HT-29 (cell line): ENCODE measurements at regions not wholly inside any gene's neighbourhood (a gene's known extent, or its start where the extent isn't known, plus 50 kb on each side); places are given as distances from the start of the nearest gene placed in this dataset.
"Not testable (repeated sequence)": the region's sequence is repeated elsewhere in the genome, so short reads cannot be mapped to it uniquely, and the experiment has no call there.

ENCODE experiments used
- DNase-seq: peaks from one replicate; pipeline ENCODE4 v3.0.0-alpha.2; 2015; ENCODE audit warnings: low spot score

DNA sequence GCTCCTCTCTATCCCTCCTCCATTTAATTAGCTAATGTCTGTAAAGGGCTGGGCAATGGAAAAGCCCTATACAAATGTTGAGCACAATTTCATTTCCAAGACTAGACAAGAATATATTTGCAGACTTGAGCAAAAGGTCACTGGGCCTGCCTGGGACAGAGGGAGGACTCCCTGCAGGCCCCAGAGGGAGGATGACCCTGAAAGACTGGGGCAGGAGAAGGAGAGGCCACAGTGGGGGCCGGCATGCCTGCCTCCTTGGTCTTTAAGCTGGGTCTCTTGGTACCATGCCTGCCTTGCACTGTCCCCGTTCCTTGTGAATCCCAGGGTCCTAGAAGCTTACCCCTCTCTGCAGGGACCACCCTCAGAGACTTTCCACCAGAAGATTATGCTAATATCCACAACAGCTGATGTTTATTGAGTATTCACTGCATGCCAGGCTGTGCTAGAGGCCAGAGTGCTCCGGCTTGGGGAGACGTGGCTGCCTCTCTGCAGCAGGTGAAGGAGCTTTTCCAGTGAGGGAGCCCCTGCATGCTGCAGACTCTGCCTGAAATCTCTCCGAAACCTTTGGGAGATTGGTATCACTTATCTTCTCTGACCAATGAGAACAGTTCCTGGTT, 72.7 kb upstream of the HSPA9 start:
- DNase-seq: no peak

DNA sequence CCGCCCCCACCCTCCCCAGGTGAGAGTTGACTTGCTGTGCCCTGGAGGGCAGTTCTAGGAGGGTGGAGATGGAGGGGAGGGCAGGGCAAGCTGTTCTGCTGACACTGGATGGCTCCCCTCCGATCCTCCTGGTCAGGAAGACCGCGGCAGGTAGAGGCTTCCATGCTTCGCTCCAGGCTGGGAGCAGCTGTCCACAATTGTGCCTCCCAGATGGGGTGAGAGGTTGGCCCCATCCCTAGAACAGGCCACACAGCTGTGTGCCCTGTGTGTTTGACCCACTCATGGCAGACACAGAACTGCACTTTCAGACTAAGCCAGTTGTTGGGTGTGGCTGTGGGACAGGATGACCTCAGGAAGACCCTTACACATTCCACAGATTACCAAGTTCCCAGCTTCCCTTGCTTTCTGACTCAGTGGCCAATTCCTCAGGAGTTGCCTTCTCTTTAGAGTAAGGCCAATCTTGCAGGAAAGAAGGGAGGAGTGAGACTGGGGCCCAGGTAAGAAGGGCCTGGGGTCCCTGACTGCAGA, 72.1 kb upstream of the HSPA9 start:
- no peak for DNase-seq

DNA sequence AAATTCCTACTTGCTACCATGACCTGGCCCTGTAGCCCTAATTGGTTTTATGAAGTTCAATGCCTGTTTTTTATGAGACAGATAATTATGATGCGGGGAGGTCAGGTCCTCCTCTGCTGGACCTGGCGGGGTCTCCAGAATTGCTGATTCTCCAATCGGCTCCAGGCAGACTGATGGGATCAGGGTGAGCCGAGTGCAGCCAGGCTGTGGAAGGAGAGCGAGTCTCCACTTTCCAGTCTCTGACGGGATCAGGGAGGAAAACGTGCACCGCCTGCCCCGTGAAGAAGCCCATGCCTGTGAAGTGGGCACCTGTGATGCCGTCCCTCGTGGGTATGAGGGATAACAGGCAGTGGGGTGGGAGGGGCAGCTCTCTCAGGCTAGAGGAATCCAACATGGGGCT, 71.5 kb upstream of the HSPA9 start:
- DNase-seq: no peak

DNA sequence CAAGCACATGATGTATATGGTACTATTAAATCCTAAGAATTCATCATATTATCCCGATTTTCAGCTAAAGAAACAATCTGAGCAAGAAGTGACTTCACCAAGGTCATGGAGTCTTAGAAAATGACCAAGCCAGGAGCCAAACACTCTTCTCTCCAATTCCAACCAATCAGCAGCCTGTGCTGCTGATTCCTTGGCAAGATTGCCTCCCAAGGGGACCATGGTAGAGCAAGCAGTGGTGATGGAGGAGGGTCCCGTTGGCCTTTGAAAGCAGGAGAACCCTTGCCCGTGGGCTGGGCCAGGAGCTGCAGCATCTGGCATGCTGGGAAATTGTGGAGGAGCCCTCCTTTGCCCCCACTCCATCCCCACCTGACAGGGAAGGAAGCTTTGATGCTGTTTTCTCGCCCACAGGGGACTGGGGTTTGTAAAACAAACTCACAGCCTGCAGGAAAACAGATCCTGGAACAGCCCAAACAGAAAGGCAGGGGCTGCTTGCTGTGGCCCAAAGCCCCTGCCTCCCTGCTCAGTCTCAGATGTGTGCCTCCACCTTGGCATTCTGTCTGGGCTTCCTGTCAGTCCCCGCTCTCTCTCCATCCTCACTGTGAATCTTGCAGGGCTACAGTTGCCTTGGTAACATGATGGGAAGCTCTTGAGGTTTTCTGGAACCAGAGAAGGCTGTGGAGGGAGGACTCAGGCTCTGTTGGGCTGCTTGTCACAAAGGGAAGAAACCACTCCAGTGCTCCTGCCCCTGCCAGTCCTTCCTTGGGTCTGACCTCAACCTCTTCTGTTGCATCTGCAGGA, 70.8 kb upstream of the HSPA9 start:
- DNase-seq: no peak

DNA sequence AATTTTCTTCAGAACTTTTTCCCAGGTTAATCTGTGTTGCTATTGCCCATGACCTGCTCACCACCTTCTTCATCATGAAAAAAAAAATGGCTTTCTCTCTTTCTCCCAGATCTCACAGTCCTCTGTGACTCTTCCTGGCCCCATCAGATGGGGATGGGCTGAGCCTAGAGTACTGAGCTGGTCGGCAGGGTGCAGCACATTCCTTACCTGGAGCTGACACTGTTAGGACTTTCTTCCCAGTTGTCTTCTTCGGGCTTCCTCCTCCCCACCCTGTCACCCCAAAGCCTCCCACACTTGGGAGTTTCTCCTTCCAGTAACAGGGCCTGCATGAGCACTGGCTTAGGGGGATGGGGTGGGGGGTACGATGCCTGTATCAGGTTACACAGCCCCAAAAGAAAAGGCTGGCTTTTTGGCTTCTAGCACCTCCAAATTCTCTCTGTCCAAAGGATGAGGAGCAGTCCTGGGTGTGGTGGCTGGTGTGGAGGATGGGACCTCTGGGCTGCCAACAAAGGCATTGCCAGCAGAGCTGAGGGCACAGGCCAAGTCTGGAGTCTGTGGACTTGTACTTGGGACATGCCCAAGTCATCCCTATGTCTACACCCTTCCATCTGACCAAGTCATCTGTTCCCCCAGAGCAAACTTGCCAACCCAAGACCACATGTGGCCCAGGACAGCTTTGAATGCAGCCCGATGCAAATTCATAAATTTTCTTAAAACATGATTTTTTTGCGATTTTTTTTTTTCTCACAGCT, 68.0 kb upstream of the HSPA9 start:
- no peak for DNase-seq

DNA sequence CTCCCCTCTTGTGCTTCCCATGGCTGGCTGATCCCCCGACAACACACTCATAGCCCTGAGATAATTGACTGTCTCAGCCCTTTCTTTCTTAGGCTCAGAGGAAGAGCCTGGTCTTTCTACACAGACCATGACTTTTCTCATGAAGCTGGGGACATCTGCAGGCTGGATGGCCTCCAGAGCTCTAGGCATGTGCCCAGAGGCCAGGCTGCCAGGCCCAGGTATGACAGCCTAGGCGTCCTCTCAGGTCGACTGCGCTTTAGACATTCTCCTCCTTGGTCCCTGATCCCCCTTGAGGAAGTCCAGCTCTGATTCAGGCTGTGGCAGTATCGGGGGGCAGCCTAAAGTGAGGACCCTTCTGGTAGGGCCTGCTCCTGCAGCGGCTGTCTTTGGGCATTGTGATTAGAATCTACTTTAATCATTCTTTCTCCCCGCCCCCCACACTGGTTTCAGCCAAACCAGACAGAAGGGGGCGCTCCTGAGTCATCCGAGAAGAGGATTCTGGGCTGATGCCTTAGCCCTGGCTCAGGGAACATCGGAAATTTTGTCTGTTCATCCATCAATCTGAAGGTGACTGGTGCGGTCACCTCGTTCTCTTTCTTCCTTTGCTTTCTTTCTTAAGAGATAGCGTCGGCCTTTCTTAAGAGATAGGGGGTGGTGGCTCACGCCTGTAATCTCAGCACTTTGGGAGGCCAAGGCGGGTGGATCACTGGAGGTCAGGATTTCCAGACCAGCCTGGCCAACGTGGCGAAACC, 66.5 kb upstream of the HSPA9 start:
- DNase-seq: peak; percentile 77

DNA sequence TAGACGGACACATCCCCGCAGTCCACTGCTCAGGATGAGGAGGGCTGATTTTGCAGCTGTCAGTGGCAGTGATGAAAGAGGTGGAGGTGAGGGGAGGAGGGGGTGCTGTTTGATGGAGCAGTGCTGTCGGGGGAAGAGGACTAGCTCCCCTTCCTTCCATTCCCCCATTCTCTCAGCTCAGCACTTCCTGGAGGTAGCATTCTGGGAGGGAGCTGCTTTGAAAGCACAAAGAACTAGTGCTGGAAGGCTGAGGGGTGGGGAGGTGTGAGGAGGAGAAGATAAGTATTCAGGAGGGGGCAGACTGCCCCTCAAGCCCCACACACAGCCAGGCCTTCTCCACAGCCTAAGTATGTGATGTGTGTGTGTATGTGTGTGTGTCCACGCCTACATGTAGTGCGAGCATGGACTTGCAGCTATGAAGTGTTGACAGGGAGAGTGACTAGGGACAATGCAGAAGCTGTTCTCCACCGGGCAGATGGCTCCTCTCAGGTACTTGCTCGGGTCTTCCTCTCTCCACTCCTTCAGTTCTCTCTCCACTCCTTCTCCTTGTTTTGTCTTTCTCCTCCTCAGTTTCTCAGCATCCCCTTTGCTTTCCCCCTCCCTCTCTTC, 65.5 kb upstream of the HSPA9 start:
- no peak for DNase-seq

DNA sequence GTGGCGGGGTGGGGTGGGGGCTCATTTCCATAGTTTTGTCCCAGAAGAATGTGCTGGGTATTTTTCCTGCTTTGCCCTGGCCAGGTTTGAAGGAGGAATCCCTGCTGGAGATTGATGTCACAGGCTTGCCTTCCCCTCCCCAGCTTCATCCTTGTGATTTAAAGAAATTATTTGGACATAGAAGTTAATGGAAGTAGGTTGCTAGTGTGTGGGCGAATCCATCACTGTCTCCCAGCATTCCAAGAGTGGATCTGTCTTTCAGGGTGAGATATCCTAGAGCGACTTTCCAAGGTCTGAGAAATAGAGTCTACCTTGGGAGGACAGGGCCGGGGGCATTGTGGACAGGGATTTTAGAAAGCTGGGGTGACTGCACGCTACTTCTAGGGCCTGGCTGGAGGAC, 64.9 kb upstream of the HSPA9 start:
- DNase-seq: no peak

DNA sequence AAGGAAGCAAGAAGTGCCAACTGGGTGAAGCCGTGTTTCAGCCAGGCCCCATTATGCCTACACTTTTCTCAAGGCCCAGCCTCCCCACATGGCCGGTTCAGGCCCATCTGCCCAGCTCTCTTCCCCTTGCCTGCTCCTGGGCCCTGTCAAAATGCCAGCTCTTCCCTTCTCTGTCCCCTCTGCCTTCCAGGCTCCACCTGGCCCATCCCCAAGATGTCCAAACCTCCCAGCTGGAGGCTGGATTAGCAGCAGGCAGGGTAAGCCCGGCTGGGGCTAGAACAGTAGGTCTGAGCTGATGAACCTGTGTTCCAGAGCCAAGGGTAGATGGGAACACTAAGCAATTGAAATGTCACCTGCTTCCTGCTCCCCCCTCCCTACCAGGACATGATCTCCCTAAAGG, 64.1 kb upstream of the HSPA9 start:
- no peak for DNase-seq

DNA sequence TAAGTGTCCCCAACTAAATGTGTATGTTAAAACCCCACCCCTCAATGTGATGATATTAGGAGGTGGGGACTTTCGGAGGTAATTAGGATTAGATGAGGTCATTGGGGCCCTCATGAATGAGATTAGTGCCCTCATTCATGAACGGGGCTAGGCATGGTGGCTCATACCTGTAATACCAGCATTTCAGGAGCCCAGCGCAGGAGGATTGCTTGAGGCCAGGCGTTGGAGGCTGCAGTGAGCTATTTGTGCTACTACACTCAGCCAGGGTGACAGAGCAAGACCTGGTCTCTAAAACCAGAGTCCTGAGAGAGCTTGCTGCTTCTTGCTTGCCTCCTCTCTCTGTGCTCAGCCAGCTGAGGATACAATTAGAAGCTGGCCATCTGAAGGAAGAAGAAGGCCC, 62.1 kb upstream of the HSPA9 start:
- DNase-seq: no peak

DNA sequence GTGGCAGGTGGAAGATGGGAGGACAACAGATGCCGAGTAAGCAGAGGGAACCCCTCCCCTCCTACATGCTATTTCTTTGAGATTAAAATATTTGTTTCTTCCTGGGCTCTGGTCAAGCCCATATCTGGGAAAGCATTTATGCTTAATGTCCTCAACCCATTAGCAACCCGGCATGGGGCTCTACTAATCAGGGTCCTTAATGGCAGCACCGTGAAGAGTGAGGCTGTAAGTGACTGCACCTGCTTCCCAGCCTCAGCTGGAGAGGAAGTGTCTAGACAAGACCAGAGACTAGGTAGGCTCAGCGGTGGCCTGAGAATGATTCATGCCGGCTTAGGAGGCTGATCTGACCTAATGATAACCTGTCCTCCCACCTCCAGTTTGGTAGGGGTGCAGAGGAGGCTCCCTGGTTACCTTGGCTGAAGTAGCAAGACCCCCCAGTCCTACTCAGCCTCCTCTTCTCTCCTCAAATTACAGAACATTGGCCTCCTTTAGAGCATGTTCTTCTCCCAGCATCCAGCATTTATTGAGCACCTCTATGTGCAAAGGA, 61.3 kb upstream of the HSPA9 start:
- no peak for DNase-seq

DNA sequence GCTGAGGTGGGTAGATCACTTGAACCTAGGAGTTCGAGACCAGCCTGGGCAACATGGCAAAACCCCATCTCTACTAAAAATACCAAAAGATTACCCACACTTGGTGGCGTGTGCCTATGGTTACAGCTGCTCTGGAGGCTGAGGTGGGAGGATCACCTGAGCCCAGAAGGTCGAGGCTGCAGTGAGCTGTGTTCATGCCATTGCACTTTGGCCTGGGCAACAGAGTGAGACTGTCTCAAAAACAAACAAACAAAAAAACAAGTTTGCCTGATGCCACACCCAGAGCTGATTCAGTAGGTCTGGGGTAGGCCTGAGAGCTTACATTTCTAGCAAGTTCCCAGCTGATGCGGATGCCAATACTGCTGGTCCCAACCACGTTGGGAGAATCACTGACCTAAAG, 60.5 kb upstream of the HSPA9 start:
- DNase-seq: no peak

DNA sequence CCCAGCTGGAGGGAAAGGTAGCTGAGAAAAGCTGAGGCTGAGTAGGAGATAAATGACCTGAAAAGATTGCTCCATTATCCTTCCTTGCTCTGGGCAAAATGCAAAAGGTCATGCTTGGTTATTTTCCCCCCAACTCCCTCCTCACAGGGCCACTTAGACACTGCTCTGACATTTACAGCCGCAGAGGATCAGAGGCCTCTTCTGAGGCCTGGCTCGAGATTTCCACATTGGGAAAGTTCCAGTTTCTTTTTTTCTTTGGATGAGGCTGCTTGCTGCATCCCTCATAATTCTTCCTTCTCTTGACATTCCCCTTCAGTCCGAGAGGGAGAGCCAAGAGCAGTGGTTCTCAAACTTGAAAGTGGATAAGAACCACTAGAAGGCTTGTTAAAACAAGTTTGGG, 60.1 kb upstream of the HSPA9 start:
- DNase-seq: no peak

DNA sequence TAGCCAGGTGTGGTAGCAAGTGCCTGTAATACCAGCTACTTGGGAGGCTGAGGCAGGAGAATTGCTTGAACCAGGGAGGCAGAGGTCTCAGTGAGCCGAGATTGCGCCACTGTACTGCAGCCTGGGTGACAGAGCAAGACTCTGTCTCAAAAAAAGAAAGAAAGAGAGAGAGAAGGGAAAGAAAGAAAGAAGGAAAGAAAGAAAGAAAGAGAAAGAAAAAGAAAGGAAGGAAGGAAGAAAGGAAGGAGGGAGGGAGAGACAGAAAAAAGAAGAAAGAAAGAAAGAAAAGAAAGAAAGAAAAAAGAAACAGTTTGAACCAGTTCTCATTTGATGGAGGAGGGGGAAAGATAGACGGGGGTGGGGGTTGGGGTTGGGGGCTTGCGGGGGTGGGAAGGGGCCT, 59.6 kb upstream of the HSPA9 start:
- DNase-seq: not testable (repeated sequence)

DNA sequence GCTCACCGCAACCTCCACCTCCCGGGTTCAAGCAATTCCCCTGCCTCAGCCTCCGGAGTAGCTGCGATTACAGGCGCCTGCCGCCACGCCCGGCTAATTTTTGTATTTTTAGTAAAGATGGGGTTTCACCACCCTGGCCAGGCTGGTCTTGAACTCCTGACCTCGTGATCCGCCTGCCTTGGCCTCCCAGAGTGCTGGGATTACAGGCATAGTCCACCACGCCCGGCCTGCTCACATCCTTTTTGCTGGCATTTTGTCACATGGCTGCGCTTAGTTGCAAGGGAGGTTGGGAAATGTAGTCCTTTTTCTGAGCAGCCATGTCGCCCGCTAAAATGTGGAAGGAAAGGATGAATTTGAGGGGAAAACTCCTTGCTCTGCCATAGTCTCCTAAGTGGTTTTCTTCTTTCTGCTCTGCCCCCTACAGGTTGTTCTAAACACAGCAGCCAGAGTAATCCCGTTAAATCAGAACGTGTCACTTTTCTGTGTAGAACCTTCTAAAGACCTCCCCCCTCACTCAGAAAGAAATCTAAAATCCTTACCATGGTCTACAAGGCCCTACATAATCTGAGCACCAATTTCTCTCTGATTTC, 57.8 kb upstream of the HSPA9 start:
- peak; percentile 28 for DNase-seq

DNA sequence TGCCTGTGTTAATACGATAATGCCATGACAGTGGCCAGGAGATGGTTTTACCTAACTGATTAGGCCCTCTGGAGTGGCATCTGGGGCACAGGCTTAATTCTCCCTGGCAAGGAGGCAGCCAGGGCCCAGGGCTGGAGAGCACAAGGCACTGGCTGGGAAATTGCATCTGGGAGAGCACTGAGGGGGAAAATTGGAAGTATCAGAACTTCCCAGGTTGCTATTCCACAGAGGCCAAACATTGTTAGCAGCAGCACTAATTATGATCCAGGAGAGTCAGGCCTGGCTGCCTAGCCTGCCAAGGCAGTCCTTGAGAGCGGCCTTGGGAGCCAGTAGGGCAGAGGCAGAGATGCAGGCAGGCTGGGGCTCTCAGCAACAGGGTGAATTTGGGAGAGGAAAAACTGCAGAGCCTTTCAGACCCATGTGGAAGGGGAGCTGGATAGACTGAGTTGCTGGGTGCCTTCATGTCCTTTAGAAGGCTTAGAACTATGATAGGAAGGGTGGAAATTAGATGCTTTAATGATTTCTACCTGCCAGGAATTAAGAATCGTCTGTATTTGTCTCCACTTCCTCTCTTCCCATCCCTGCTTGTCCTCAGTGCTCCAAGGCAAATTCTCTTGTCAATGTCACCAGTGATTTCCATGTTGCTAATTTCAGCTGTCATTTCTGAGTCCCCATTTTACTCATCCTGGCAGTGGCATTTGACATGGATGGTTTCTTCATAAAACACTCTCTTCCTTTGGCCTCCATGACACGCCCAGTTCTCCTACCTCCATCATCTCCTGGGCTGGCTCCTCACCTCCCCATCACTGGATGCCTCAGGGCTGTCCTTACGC, 56.1 kb upstream of the HSPA9 start:
- DNase-seq: no peak

DNA sequence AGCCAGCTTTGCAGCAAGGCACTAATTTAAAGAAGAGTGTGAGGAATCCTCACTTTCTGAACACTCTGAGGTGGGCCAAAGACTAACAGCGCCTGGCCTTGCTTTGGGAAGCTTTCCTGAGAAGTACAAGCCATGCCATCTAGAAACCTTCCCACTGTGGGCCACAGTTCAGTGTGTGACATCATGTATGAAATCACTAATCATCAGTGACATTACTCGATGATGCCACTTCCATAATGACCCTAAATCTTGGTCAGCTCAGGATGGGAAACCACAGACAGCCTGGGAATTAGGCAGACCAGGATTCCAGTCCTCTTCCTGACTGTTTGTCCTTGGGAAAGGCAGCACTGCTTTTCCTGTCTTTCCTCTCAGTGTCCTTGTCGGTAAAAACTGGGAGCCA, 54.2 kb upstream of the HSPA9 start:
- DNase-seq: no peak

DNA sequence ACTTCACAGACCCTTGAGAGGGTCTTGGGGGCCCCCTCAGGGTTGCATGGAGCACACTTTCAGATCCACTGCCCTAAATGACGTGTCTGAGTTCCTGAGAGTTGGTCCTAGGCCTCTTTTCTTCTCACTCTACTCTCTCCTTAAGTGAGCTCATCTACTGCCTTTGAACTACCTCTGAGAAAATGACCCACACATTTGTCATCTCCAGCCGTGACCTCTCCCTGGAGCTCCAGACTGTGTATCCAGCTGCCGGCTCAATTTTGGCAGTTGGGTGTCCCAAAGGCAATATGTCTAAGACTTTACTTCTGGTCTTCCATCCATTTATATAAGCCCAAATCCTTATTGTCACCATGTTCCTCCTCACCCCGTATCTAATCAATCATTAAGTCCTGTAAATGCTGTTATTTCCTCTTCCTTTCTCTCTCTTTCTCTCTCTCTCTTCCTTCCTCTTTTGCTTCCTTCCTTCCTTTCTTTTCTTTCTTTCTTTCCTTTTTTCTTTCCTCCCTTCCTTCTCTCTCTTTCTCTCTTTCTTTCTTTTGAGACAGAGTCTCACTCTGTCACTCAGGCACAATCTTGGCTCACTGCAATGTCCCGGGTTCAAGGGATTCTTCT, 51.2 kb upstream of the HSPA9 start:
- no peak for DNase-seq

DNA sequence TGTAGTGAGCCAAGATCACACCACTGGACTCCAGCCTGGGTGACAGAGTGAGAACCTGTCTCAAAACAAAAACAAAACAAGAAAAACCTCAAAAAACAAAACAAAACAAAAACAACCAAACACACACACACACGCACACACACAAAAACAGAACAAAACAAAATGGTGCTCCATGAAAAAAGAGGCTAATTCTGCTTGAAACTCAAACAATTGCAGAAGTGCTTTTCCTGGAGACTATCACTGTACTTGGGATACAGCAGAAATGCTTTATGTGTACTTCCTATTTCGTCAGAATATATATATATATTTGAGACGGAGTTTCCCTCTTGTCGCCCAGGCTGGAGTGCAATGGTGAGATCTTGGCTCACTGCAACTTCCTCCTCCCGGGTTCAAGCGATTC, 49.9 kb upstream of the HSPA9 start:
- no peak for DNase-seq
